NCI-H82 (cell line): ENCODE measurements at regions not wholly inside any gene's neighbourhood (a gene's known extent, or its start where the extent isn't known, plus 50 kb on each side); places are given as distances from the start of the nearest gene placed in this dataset.

ENCODE experiments used
- DNase-seq: peaks from one replicate; lab custom pipeline; 2025; lab: John Stamatoyannopoulos, UW

DNA sequence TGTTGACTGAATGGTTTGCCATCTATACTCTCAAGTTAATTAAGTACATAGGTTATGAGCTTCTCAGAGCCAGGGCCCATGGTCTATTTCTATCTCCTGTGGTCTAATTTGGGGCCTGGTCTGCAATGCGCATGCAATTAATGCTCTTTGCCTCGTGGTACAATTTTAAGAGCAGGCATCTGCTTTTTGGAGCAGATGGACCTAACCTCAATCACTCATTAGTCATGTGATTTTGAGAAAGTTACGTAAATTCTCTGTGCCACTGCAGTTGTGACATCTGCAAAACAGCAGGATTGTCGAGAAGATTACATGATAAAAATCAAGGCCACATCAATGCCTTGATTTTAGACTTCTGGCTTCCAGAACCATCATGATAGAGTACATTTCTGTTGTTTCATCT is 543.7 kb upstream of the ADAMTS9 start:
- no peak for DNase-seq

DNA sequence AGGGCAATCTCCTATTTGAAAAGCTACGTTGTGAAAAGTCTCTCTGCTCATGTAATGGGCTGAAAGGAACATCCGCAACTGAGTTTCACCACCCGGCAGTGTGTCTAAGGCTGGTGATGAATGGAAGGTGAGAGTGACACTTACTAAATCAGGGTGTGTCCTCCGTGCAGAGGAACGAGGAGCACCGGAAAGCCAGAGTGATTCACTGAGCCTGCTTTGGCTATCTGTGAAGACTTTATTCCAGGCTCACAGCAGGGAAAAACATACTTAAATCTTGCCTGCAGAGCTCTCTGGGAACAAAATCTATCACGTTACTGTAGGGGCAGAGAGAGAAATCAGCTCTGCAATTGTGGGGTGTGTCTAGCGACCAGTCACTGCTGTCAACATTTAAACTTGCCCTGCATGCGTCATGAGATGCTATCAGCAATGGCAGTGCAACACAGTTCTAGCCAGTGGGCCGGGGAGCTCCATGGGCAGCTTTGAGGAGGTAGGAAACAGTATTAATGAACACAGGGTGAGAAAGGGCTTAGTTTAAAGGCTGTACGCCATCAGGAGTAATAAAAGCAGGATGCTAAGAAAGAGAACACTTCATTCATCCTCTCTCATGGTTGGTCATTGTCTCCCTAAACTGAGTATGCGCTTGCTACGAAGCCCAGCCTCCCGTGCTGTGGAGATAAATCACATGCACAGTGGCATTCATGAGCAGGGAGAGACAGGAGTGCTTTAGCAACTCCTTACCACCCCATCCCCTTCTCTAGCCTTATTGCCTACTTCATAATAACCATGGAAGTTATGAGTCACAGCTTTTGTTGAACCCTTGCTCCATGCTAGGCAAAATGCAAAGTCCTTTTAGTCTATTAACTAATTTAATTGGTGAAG is 542.7 kb upstream of the ADAMTS9 start:
- no peak for DNase-seq

DNA sequence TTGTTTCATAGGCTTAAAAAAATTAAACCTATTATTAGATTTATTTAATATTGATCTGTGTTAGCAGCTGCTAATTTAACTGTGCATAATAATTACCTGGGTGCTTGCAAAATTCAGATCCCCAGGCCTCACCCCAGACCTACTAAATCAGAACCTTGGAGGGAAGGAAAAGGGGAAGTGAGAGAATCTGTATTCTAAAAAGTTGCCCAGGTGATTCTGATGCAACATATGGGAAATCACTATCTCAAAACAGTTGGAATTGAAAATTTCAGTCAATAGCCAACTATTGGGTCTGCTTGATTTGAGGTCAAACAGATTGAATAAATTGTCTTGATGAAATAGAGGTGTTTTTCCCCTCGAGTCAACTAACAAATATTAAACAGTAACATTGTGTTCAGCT is 538.5 kb upstream of the ADAMTS9 start:
- no peak for DNase-seq

DNA sequence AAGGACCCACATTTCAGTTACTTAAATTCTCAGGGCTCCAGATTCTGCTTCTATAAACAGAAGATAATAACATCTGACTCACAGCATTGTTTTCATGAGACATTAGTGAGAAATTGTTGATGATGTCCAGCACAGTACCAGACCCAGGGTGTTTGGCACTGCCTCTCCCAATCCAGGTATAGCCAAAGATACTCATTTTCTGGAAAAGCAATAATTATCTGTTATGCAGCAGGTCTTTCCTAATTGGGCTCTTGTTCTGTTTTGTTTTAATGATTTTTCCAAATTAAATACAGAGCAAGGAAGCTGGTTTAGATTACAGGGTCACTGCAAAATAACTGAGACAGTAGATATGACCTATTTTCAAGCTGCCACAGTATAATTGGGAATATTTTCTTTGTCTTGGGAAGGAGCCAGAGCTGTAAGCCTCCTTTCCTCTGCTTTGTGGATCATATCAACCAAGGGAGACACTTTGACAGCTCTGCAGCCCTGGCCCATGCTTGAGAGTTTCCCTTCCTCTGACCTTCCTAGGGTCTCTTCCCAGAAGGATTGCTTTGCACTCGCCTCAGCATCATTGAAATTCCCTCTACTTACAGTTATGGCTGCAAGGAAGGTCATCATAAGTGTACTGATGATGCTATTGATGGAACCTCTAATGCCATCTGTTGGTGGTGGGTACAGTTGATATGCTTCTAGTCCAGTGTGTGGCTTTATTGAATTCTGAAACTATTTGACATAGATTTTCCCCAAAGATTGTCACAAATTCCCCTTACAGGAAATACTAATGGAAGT is 522.4 kb upstream of the ADAMTS9 start:
- no peak for DNase-seq

DNA sequence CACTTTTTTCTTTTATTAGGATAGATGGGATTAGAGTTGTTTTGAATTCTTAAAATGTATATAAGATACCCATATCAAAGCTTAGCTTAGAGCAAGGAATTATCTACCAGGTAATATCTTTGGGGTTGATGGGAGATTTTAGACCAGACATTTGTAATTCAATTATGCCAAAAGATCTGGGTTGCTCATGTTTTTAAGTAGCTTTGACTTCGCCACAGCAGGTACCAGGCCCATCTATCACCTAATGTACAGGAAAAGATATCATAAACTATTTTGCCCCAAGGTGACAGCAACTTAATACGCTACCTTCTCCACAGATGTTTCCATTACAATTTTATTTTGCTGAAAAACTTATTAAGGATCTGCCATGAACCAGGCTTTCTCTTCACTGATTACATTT is 514.6 kb upstream of the ADAMTS9 start:
- DNase-seq: no peak

DNA sequence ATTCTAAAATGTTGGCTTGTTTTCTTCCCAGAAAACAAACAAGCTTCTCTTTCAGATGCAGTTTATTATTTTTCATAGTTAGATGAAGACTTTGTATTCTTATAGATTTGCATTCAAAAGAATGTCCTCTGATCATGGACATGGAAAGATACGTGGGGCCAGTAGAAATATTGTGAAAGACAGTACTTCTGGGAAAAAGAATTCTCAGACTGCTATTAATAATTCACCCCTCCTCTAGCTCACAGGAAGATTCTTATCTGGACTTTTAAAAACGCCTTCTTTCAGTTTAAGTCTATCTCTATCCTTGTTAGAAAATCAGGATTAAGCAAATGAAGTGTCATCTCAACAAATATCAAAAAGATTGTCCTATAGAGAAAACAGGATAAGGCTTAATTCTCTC is 514.1 kb upstream of the ADAMTS9 start:
- no peak for DNase-seq

DNA sequence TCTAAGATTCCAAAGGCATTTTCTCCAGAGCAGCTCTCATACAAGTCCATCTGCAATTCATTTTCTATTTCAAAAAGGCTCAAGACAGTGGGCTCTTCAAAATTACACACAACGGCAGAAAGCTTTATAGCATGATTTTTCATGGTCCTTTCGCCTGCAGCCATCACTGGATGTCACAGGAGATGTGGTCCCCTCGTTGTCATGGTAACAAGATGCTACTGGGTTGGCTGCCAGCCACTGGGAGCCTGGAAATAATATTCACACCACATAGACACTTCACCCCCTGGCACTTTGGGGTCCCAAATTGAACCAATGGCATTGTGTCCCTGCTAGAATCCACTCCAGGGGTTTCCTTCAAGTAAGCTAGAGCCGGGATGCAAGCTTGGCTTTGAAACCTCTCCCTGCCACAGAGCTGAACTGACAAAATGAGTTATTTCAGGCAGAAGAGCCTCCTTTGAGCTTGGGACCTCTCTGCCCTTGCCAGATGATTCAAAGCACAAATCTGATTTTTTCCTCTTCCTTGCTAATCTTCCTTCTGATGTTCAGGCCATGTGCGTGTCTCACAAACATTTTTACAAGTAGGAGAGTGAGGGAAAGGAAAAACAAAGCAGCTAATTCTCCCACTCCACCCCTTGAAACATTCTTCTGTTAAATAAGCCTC is 512.6 kb upstream of the ADAMTS9 start:
- DNase-seq: no peak

DNA sequence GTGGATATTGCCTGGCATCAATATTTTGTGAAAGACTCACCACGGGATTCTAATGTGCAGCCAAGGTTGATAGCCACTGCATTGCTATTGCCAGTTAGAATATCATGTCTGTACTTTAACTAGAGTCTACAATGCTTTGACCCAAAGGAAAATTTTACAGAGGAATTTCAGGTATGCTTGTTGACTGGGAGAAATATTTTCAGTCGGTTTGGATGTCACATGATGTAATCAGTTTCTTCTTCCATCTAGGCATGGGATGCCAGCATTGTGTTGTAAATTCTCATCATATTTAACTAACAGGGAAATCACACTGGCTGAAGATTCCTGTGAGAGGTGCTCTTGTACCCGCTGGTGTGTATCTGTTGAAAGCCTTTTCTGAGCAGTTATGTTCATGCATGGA is 508.9 kb upstream of the ADAMTS9 start:
- no peak for DNase-seq

DNA sequence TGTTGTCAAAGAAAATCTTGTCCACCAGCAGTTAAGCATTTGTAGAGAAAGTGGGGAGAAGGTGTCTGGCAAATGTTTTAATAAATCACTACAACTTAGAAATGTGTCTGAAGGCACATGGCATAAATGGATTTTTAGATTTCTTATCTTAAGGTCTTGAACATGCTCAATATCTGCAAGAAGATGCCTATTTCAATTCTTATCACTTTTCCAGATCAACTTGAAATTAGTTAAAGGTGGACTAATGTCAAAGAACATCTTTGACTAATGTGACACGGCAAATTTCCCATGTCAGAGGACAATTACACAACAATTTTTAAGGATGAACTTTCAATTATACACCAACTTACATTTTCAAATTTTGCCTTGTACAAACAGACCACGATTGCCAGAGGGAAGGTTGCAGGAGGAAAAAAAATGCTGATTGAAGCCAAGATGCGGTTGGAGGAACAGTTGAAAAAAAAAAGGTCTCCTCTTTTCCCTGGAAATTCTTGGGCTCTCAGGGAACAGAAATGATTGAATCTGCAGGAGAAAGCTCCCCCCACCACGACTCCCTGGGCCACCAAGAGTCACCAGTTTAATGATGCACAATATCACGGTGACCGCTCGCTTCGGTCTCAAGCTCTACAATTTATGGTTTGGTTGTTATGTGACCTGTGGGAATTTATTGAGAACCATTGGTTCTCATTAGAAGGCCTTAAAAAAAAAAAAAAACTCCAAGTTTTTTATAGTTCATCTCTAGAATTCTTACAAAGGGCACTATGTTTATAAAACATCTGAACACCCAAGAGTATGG is 507.6 kb upstream of the ADAMTS9 start:
- DNase-seq: no peak

DNA sequence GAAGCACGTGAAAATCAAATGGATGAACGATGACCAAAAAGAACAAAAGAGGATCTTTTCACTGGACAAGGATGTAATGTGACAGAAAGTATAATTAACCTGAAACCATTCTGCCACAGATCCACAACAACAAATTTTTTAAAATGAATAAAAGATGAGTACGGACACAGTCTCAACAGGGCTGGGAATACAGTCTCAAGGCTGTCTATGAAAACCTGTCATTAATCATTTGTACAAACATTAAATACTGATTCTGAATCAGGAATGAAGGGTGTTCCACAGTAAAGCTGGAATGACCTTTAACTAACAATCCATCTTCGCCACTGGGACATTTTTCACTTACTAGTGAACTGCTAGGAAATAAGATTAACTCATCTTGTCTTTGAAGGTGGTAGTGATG is 506.9 kb upstream of the ADAMTS9 start:
- peak; percentile 60 for DNase-seq

DNA sequence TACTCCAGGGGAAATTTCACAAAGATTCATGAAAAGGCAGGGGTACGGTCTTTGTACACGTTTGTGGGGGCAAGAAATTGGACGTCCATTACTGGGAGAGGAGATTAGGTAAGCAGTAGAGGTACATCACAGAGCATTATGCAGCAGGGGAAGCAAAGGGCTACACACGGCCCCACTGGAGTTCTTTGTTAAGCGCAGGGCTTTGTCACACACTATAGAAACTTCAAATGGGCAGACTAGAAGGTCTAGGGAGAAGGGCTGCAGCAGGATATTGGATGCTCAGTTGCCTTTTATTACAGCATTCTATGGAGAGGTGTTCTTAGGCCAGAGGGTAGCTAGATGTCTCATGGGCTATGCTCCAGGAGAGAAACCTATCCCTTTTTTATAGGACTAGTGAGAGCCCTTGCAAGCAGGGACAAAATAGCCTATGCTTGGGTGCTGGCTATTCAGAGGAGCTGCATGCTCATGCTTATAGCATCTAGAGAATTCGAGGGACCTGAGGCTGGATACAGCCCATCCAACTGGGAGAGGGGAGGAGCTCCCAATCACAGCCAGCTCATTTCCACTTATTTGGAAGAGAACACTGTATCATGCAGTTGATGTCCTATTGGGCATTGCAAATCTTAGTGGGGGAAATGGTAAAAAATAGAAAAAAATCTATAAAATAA is 506.4 kb upstream of the ADAMTS9 start:
- DNase-seq: no peak

DNA sequence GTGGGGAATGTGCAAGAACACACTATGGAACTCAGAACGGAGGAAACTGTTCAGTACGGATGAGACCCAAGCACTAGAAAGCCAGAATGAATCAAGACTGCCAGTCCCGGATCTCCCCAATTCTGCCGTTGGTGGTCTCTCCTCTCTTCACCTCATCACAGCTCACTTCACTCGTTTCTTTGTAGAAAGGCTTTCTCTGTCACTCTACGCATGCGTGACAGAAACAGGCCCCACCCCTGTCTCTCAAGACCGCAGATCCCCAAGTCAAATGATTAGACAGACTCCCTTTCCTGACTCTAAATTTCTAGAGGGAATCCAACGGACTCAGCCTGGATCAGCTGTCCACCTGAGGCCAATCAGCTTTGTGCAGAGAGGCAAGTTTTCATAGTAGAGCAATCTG is 505.7 kb upstream of the ADAMTS9 start:
- no peak for DNase-seq

DNA sequence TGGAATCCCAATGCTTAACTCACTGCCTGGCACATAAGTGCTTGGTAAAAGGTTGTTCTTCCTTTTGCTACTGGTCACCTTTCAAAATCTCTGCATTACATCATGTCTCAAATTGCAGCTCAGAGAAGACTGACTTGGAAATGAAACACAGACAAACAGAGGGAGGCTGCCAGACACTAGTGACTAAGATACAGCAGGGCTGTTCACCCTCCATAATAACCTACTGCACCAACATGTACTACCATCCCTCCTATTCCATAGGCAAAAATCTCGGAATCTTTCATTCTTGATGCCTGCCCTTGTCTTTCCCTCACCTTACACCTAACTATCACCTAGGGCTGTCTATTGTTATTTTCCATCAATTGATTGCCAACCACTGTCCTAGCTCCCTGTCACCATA is 502.3 kb upstream of the ADAMTS9 start:
- no peak for DNase-seq

DNA sequence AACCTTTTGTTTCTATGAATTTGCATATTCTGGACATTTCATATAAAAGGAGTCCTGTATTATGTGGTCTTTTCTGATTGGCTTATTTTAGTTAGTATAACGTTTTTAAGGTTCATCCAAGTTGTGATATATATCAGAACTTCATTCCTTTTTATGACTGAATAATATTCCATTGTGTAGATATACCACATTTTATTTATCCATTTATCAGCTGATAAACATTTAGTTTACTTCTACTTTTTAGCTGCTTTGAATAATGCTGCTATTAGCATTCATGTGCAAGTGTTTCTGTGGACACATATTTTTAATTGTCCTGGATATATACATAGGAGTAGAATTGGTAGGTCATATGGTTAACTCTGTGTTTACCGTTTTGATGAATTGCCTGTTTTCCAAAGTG is 498.5 kb upstream of the ADAMTS9 start:
- DNase-seq: no peak

DNA sequence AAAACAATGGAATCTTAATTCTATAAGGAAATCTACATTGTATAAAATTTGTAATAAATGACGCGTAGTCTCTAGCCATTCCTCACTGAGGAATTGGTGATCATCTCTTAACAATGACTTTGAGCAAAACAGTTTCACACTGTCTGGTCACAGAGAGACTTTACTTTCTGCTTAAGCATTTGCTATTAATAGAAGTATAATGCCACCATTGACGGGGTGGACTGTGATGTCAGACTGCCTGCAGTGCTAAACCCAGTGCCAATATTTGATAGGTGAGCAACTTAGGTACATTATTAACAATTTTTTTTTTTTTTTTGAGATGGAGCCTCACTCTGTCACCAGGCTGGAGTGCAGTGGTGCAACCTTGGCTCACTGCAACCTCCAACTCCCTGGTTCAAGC is 494.9 kb upstream of the ADAMTS9 start:
- no peak for DNase-seq

DNA sequence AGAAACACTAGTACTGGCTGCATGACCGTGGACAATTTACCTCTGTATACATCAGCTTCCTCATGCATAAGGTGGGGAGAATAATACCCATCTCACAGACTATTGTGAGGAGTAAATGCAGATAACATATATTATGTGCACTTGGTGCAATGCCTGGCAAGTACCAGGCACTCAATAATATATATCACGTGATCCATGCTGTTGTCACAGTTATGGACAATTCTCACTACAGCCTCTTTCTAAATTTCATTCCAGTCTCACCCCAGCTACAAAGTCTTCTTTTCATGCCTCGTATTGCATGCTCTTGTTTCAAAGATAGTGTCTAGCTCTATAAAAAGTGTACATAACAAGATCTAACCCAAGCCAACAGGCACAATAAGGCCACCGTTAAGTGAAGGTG is 494.3 kb upstream of the ADAMTS9 start:
- DNase-seq: no peak

DNA sequence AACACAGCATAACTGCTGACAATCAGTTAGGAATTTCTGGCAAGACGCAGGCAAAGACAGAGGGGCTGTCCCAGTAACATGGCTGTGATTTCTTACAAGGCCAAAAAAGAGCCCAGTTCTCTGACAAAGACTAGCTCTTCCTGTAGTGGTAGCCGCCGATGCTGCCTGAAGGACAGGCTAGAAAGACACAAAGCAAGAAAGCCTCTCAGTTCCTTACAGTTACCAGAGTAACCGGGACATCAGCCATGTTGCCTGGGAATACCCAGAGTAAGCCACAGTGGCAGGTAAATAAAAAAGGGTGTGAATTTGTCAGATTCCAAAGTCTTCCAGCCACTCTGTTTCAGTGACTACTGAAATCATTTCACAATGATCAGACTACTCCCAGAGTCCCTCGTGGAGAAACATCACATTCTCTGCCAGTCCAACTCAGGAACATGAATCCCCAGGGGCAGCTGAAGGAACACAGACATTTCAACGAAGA is 493.6 kb upstream of the ADAMTS9 start:
- no peak for DNase-seq

DNA sequence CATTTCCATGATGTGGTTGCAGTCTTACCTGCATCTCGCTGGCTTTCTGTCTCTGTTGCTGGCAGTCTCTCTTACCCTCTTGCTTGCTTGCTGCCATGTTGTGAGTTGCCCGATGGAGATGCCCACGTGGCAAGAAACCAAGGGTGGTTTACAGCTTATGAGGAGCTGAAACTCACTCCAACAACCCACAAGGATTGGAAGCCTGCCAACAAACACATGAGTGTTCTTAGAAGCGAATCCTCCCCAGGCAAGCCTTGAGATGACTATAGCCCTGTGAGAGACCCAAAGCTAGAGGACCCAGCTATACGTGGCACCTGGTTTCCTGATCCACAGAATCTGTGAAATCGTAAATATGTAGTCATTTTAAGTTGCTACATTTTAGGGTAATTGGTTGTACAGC is 490.9 kb upstream of the ADAMTS9 start:
- DNase-seq: no peak

DNA sequence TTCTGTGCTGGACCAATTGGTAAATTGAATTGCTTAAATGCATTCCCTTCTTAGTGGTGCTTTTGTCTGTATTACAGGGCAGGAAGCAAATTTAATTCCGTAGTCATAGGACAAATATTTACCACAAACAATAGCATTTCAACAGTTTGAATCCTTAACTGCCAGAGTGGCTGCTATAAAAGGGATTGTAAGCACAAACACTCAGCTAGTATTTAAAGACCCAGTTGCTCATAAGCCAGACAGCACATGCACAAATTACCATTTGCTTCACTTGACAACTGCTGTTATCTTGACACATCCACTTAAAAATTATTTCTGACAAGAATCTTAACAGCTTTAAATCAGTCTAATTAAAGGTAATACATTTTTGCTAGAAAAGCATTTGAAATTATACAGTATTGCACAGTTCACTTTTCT is 490.2 kb upstream of the ADAMTS9 start:
- no peak for DNase-seq

DNA sequence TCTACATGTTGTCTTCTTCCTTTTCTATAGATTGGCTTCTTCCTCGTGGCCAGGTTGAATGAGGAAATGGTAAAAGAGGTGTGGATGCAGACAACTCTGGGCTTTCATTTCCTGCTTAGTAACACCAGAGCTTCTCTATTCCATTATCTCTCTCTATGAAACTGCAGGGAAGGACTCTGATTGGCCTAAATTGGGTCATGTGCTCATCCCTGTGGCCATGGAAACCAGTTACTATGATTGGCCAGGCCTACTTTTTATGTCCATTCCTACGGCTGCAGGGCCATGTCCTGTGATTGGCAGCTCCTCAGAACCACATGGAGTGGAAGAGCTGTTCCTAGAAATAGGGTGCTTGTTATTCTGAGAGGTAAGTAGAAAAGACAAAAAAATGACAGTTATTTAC is 486.9 kb upstream of the ADAMTS9 start:
- no peak for DNase-seq

DNA sequence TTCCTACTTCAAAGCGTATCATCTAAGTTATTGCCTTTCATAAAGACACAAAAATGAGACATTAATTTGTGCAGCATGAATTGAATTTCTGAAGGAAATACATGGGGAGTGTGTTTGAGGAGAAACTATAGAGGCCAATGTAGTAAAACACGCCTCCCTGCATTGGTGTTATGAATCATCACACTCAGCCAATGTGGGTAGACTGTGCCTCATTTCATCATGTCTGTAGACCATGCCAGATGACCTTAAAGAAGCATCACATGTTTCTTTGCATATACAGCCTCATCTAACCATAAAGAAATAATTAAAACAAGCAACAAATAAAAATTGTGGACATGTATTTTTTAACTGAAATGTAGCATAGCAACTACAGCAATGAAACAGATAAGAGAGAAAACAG is 486.0 kb upstream of the ADAMTS9 start:
- DNase-seq: no peak
